OCI-LY1 (cell line): ENCODE measurements at regions not wholly inside any gene's neighbourhood (a gene's known extent, or its start where the extent isn't known, plus 50 kb on each side); places are given as distances from the start of the nearest gene placed in this dataset.
"Not testable (repeated sequence)": the region's sequence is repeated elsewhere in the genome, so short reads cannot be mapped to it uniquely, and the experiment has no call there.

Experiments
- CTCF ChIP-seq: fragments of 200-600 bp; sonication (generic), shearing (Covaris generic); IDR thresholded peaks from 2 replicates; pipeline ENCODE4 v1.5.1; 2017; ENCODE audit warnings: mild to moderate bottlenecking, antibody characterized with exemption, low read length, moderate library complexity, mixed read lengths
- EZH2 ChIP-seq: fragments of 200-600 bp; sonication (generic), shearing (Covaris generic); IDR thresholded peaks from 2 replicates; pipeline ENCODE4 v1.8.0; 2017; ENCODE audit warnings: borderline replicate concordance, mixed run types, mild to moderate bottlenecking, antibody characterized with exemption, low read length, moderate library complexity, mixed read lengths

DNA sequence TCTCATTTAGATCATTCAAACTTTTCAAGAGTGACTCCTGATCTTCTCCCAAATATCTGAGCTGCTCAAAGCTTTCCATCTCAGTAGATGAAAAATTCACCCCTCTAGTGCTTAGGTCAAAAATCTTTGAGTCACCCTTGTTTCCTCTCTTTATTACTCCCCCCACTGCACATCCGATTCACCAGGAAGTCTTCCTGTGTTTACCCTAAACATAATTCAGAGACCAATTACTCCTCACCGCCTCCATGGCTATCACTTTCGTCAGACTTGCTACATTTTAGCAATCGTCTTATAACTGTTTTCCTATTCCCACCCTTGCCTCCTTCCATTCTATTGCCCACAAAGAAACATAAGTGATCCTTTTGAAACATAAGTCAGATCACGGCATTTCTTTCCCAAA, 94.8 kb downstream of the SPDYE17 start:
- TF ChIP-seq CTCF, EZH2: not testable (repeated sequence)
